T-cell (primary cell): ENCODE measurements at regions not wholly inside any gene's neighbourhood (a gene's known extent, or its start where the extent isn't known, plus 50 kb on each side); places are given as distances from the start of the nearest gene placed in this dataset.

Experiments
- ATAC-seq, 4 experiments: fragments of 200-7000 bp in 3 of 4; fragments of 150-1000 bp in 1 of 4; cut with Tn5 transposase; replicated peaks in 1 of 4; 1 replicate in 3 of 4; 2 replicates in 1 of 4; pipeline ENCODE4 v1.10.0; 2021; ENCODE audit warnings: moderate library complexity in 3 of 4, mild to moderate bottlenecking in 2 of 4, moderate number of reproducible peaks in 1 of 4
- CTCF ChIA-PET, 2 donors: fragments of 300-600 bp; sonication (Branson Sonifier 250); formaldehyde crosslinking; loops; one replicate each; lab custom pipeline; 2022; ENCODE audit warnings: antibody characterized with exemption in 2 of 2; lab: Charles Lee
- POLR2A ChIA-PET, 2 donors: fragments of 300-600 bp; sonication (Branson Sonifier 250); formaldehyde crosslinking; loops; one replicate each; lab custom pipeline; 2022; ENCODE audit warnings: antibody characterized with exemption in 2 of 2; lab: Charles Lee
- DNase-seq, 35 experiments: peaks; one replicate each; pipeline versions ENCODE4 v3.0.0 to v3.0.0-alpha.2; 2013 to 2023
- H3K27ac ChIP-seq: one replicate; pipeline ENCODE4 v1.5.1; 2013; ENCODE audit warnings: low read length
- H3K27me3 ChIP-seq, 2 experiments: replicated peaks in 1 of 2; 1 replicate in 1 of 2; 2 replicates in 1 of 2; pipeline versions ENCODE4 v1.6.1 to v1.7.0; 2013; ENCODE audit warnings: low read length in 1 of 2, mixed read lengths in 1 of 2; ENCODE audit not compliant: control insufficient read depth in 2 of 2, insufficient read depth in 2 of 2; ENCODE audit errors: extremely low read depth in 1 of 2
- H3K36me3 ChIP-seq, 2 donors: 1 replicate in 1 of 2; 2 replicates in 1 of 2; pipeline versions ENCODE4 v1.6.1 to v1.7.0; 2013; ENCODE audit warnings: low read length in 1 of 2; ENCODE audit not compliant: control insufficient read depth in 2 of 2, insufficient read depth in 1 of 2; ENCODE audit errors: extremely low read depth in 1 of 2
- H3K4me1 ChIP-seq, 2 experiments: 1 replicate in 1 of 2; 2 replicates in 1 of 2; pipeline versions ENCODE4 v1.6.1 to v1.7.0; 2013; ENCODE audit warnings: low read length in 2 of 2, mixed read lengths in 1 of 2; ENCODE audit not compliant: insufficient read depth in 2 of 2, control insufficient read depth in 1 of 2; ENCODE audit errors: extremely low read depth in 1 of 2
- H3K4me3 ChIP-seq, 2 donors: 1 replicate in 1 of 2; 2 replicates in 1 of 2; pipeline versions ENCODE4 v1.5.1 to v1.7.0; 2013; ENCODE audit warnings: mild to moderate bottlenecking in 2 of 2, low read length in 1 of 2, moderate library complexity in 1 of 2; ENCODE audit not compliant: control insufficient read depth in 1 of 2; ENCODE audit errors: extremely low read depth in 1 of 2
- H3K9me3 ChIP-seq: 2 replicates; pipeline ENCODE4 v1.7.0; 2013
- H3K27ac Mint-ChIP-seq, 2 donors: one replicate each; pipeline ENCODE4 v1.8.0; 2020 to 2021; ENCODE audit warnings: mild to moderate bottlenecking in 2 of 2, mixed read lengths in 2 of 2
- H3K27me3 Mint-ChIP-seq, 2 donors: one replicate each; pipeline ENCODE4 v1.8.0; 2021 to 2022; ENCODE audit warnings: mixed read lengths in 2 of 2
- H3K36me3 Mint-ChIP-seq: one replicate; pipeline ENCODE4 v1.8.0; 2021; ENCODE audit warnings: mixed read lengths
- H3K4me1 Mint-ChIP-seq, 3 donors: one replicate each; pipeline ENCODE4 v1.8.0; 2020 to 2022; ENCODE audit warnings: mixed read lengths in 3 of 3, mild to moderate bottlenecking in 1 of 3
- H3K4me3 Mint-ChIP-seq, 3 donors: one replicate each; pipeline ENCODE4 v1.8.0; 2020 to 2022; ENCODE audit warnings: mild to moderate bottlenecking in 3 of 3, mixed read lengths in 3 of 3, moderate library complexity in 3 of 3
- H3K9me3 Mint-ChIP-seq, 3 donors: one replicate each; pipeline ENCODE4 v1.8.0; 2020 to 2022; ENCODE audit warnings: mixed read lengths in 3 of 3
- WGBS: methylation state at CpG from one replicate; pipeline ENCODE4 v1.1.5; 2013; ENCODE audit warnings: missing lambda C conversion rate; ENCODE audit not compliant: insufficient coverage; 5-methylcytosine and 5-hydroxymethylcytosine counted together

- ATAC-seq (no peak), DNase-seq (no peak)
- CTCF ChIA-PET = no interaction called here
- POLR2A ChIA-PET = no interaction called here
- no peak overlapping the region for H3K4me3 ChIP-seq
- H3K27ac ChIP-seq = no peak overlapping the region
- Mint-ChIP-seq H3K27ac (no peak overlapping the region), H3K4me1 (no peaks in the 10 kb centered on the region), H3K9me3 (peaks cover 0 to 4% (median 3%) of the 10 kb centered on the region in 3 donors), H3K27me3 (no peaks in the 10 kb centered on the region), H3K36me3 (no peaks in the 10 kb centered on the region), H3K4me3 (no peak overlapping the region)
- WGBS = 91% methylated on average over 1 of the region's 2 CpGs
- no peaks in the 10 kb centered on the region for H3K36me3 ChIP-seq
- H3K9me3 ChIP-seq = no peaks in the 10 kb centered on the region
- no peaks in the 10 kb centered on the region for H3K27me3 ChIP-seq
- H3K4me1 ChIP-seq = no peaks in the 10 kb centered on the region
Observed at GRCh38 chr2:146437712-146438111, 1407.1 kb upstream of the ACVR2A start.

DNA sequence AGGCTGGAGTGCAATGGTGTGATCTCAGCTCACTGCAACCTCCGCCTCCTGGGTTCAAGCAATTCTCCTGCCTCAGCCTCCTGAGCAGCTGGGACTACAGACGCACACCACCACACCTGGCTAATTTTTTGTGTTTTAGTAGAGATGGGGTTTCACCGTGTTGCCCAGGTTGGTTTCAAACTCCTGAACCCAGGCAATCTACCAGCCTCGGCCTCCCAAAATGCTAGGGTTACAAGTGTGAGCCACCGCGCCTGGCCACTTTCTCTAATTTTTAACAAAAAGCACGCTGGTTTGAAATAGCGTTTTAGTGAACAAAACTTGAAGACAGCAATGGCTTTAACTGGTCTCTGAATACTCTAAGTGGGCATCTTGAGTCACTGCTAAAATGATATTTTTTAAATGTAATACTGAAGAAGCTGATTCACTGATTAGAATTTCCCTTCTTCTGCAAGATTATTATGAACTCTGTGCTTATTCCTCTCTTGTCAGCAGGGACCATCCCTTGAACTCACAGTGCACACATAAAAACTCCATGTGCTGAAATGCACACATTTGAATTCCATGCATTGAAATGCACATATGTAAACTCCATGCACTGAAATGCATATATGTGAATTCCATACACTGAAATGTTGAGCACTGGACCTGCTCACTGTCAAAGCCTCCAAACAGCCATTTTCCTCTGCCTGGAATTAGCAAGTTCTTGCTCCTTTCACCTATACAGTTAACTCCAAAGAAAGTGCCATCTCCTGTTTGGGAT is 1411.5 kb upstream of the ACVR2A start:
- Mint-ChIP-seq H3K27me3 (no peaks in the 10 kb centered on the region), H3K4me3 (no peak overlapping the region), H3K9me3 (peaks cover 0 to 4% (median 3%) of the 10 kb centered on the region in 3 donors), H3K36me3 (no peaks in the 10 kb centered on the region), H3K27ac (no peak overlapping the region), H3K4me1 (no peaks in the 10 kb centered on the region)
- WGBS = 60% methylated on average over 1 of the region's 8 CpGs
- H3K9me3 ChIP-seq = no peaks in the 10 kb centered on the region
- ChIA-PET POLR2A (no interaction called here), CTCF (no interaction called here)
- H3K4me1 ChIP-seq = no peaks in the 10 kb centered on the region
- no peaks in the 10 kb centered on the region for H3K36me3 ChIP-seq
- H3K27ac ChIP-seq = no peak overlapping the region
- H3K4me3 ChIP-seq = no peak overlapping the region
- no peak for DNase-seq
- H3K27me3 ChIP-seq = no peaks in the 10 kb centered on the region
- no peak for ATAC-seq

GRCh38 chr2:146429366-146429765 is 1415.5 kb upstream of the ACVR2A start:
- H3K9me3 ChIP-seq = no peaks in the 10 kb centered on the region
- H3K4me1 Mint-ChIP-seq = no peaks in the 10 kb centered on the region
- POLR2A ChIA-PET = no interaction called here

DNA sequence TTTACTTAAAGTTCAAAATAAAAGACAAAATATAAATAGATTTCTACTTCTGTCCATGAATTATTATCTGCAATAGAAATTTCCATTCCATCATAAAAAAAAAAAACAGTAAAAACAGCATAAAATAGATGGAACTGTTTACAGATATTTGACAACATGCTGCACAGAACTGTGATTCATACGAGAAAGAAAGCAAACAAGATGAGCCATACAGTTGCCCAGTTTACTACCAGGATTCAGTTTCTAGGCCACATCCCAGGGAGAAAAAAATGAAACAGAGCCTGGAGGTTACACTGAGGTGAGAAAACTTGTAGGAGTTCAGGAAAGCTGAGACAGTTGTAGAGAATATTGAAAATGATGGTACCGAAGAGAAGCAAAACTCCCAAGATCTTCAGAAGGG is 1426.9 kb upstream of the ACVR2A start:
- POLR2A ChIA-PET = no interaction called here
- Histone ChIP-seq H3K27ac (no peak overlapping the region), H3K4me3 (no peak overlapping the region), H3K27me3 (no peaks in the 10 kb centered on the region), H3K4me1 (no peaks in the 10 kb centered on the region), H3K9me3 (no peaks in the 10 kb centered on the region), H3K36me3 (no peaks in the 10 kb centered on the region)
- CTCF ChIA-PET = no interaction called here
- DNase-seq (no peak), ATAC-seq (no peak)
- Mint-ChIP-seq H3K4me3 (no peak overlapping the region), H3K27me3 (no peaks in the 10 kb centered on the region), H3K27ac (no peak overlapping the region), H3K4me1 (no peaks in the 10 kb centered on the region), H3K36me3 (no peaks in the 10 kb centered on the region), H3K9me3 (peaks cover 0 to 5% (median 1%) of the 10 kb centered on the region in 3 donors)
- WGBS = no CpG with 5 or more reads among the region's 2 CpGs

More at GRCh38 chr2:146429366-146429765, 1415.5 kb upstream of the ACVR2A start:
- no peaks in the 10 kb centered on the region for H3K36me3 ChIP-seq
- no peak overlapping the region for H3K4me3 ChIP-seq
- H3K27me3 ChIP-seq = no peaks in the 10 kb centered on the region
- CTCF ChIA-PET = no interaction called here
- H3K4me3 Mint-ChIP-seq = no peak overlapping the region
- no peaks in the 10 kb centered on the region for H3K36me3 Mint-ChIP-seq
- no peak overlapping the region for H3K27ac ChIP-seq
- H3K9me3 Mint-ChIP-seq = peaks cover 0 to 4% (median 0%) of the 10 kb centered on the region in 3 donors
- no peaks in the 10 kb centered on the region for H3K4me1 ChIP-seq
- DNase-seq (no peak), ATAC-seq (no peak)
- no peaks in the 10 kb centered on the region for H3K27me3 Mint-ChIP-seq
- no peak overlapping the region for H3K27ac Mint-ChIP-seq

GRCh38 chr2:146415291-146415690 is 1429.5 kb upstream of the ACVR2A start:
- Histone ChIP-seq H3K4me1 (no peaks in the 10 kb centered on the region), H3K27ac (no peak overlapping the region), H3K9me3 (no peaks in the 10 kb centered on the region), H3K36me3 (no peaks in the 10 kb centered on the region), H3K27me3 (peaks cover 0 to 2% of the 10 kb centered on the region in 2 experiments), H3K4me3 (no peak overlapping the region)
- no peaks in the 10 kb centered on the region for H3K4me1 Mint-ChIP-seq
- ATAC-seq = no peak
- no peaks in the 10 kb centered on the region for H3K27me3 Mint-ChIP-seq
- no peak overlapping the region for H3K4me3 Mint-ChIP-seq
- H3K36me3 Mint-ChIP-seq = no peaks in the 10 kb centered on the region
- no CpG with 5 or more reads among the region's 2 CpGs for WGBS
- ChIA-PET POLR2A (no interaction called here), CTCF (no interaction called here)
- no peak overlapping the region for H3K27ac Mint-ChIP-seq
- peaks cover 0 to 3% (median 0%) of the 10 kb centered on the region in 3 donors for H3K9me3 Mint-ChIP-seq
- DNase-seq = no peak

DNA sequence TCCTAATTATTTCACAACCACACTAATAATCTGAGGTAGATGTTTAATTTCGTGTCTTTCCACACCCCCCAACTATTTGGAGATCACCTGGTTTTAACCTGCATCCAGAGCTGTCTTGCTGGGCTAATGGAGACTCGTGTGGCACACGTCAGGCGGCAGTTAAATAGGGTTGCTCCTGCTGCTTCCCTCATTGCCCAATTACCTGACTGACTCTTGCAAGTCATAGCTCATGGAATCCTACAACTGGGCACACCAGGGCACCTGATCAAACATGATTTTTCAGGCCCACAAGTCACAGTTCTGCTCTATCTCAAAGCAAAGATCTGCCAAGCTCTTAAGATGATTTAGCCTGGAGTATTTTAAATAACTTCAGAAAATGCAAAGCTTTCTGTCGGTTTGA is 1430.4 kb upstream of the ACVR2A start:
- H3K9me3 Mint-ChIP-seq = peaks cover 0 to 3% (median 0%) of the 10 kb centered on the region in 3 donors
- Histone ChIP-seq H3K27me3 (peaks cover 0 to 2% of the 10 kb centered on the region in 2 experiments), H3K27ac (no peak overlapping the region), H3K4me1 (no peaks in the 10 kb centered on the region), H3K4me3 (no peak overlapping the region), H3K36me3 (no peaks in the 10 kb centered on the region), H3K9me3 (no peaks in the 10 kb centered on the region)
- no peak overlapping the region for H3K4me3 Mint-ChIP-seq
- DNase-seq (no peak), ATAC-seq (no peak)
- WGBS = 90% methylated on average over 3 of the region's 5 CpGs
- H3K4me1 Mint-ChIP-seq = no peaks in the 10 kb centered on the region
- ChIA-PET CTCF (no interaction called here), POLR2A (no interaction called here)
- H3K27me3 Mint-ChIP-seq = no peaks in the 10 kb centered on the region
- no peaks in the 10 kb centered on the region for H3K36me3 Mint-ChIP-seq
- no peak overlapping the region for H3K27ac Mint-ChIP-seq
